Suprapubic skin (tissue), 4 donors: ENCODE measurements at regions not wholly inside any gene's neighbourhood (a gene's known extent, or its start where the extent isn't known, plus 50 kb on each side); places are given as distances from the start of the nearest gene placed in this dataset.
"Not testable (repeated sequence)": the region's sequence is repeated elsewhere in the genome, so short reads cannot be mapped to it uniquely, and the experiment has no call there.

Source experiments
- DNase-seq, 2 donors: peaks; one replicate each; pipeline ENCODE4 v3.0.0-alpha.2; 2019; ENCODE audit warnings: low spot score in 2 of 2
- H3K27ac ChIP-seq: fragments of 200-600 bp; sonication (generic); one replicate; pipeline ENCODE4 v1.5.1; 2019
- H3K27me3 ChIP-seq: fragments of 200-600 bp; sonication (generic); one replicate; pipeline ENCODE4 v1.5.1; 2019
- H3K36me3 ChIP-seq: fragments of 200-600 bp; sonication (generic); one replicate; pipeline ENCODE4 v1.5.1; 2019
- H3K4me1 ChIP-seq: fragments of 200-600 bp; sonication (generic); one replicate; pipeline ENCODE4 v1.5.1; 2019
- H3K4me3 ChIP-seq: fragments of 200-600 bp; sonication (generic); one replicate; pipeline ENCODE4 v1.5.1; 2019; ENCODE audit warnings: mild to moderate bottlenecking
- H3K9me3 ChIP-seq: fragments of 200-600 bp; sonication (generic); one replicate; pipeline ENCODE4 v1.5.1; 2019
- CTCF ChIP-seq, 2 donors: fragments of 200-600 bp in 1 of 2; fragments of 450-650 bp in 1 of 2; sonication (generic) in 1 of 2; IDR thresholded peaks; one replicate each; pipeline ENCODE4 v1.5.1; 2016 to 2019; ENCODE audit warnings: antibody characterized with exemption in 2 of 2, mild to moderate bottlenecking in 1 of 2, moderate library complexity in 1 of 2
- EP300 ChIP-seq: sonication (generic); formaldehyde crosslinking; IDR thresholded peaks from one replicate; pipeline ENCODE4 v1.6.1; 2017; ENCODE audit warnings: antibody characterized with exemption
- POLR2A ChIP-seq, 2 donors: fragments of 450-650 bp; IDR thresholded peaks; one replicate each; pipeline ENCODE4 v1.6.1; 2017; ENCODE audit warnings: antibody characterized with exemption in 2 of 2, mild to moderate bottlenecking in 2 of 2, moderate library complexity in 2 of 2
- POLR2AphosphoS5 ChIP-seq, 3 donors: sonication (generic); formaldehyde crosslinking; IDR thresholded peaks; one replicate each; pipeline ENCODE4 v1.6.1; 2017; ENCODE audit warnings: antibody characterized with exemption in 3 of 3
- WGBS: methylation state at CpG from one replicate; pipeline ENCODE4 v1.1.5; 2018; 5-methylcytosine and 5-hydroxymethylcytosine counted together

- Histone ChIP-seq H3K27ac (no peak overlapping the region), H3K36me3 (peaks cover 6% of the 10 kb centered on the region), H3K4me1 (no peaks in the 10 kb centered on the region), H3K27me3 (no peaks in the 10 kb centered on the region), H3K9me3 (no peaks in the 10 kb centered on the region), H3K4me3 (no peak overlapping the region)
- DNase-seq, result no peak
- 95% methylated on average over 6 of the region's 6 CpGs for WGBS
- TF ChIP-seq EP300, result no peak
- no peak for TF ChIP-seq POLR2AphosphoS5 (IDR thresholded peaks at IDR 0.05)
- no peak for TF ChIP-seq POLR2A (IDR thresholded peaks at IDR 0.05)
- no peak for TF ChIP-seq CTCF (IDR thresholded peaks at IDR 0.05)
Measured at GRCh38 chr15:62681939-62682896, 360.3 kb upstream of the TPM1 start.

GRCh38 chr15:62683192-62683591, 359.4 kb upstream of the TPM1 start:
- H3K4me1 ChIP-seq, H3K9me3 ChIP-seq, H3K36me3 ChIP-seq, DNase-seq, H3K27me3 ChIP-seq, H3K27ac ChIP-seq, H3K4me3 ChIP-seq: not testable (repeated sequence)
- WGBS, result 99% methylated on average over 8 of the region's 8 CpGs

GRCh38 chr15:62684123-62684808, 358.3 kb upstream of the TPM1 start:
- no peaks in the 10 kb centered on the region for H3K27me3 ChIP-seq
- 88% methylated on average over 7 of the region's 7 CpGs for WGBS
- peaks cover 7% of the 10 kb centered on the region for H3K36me3 ChIP-seq
- no peak for DNase-seq
- no peak overlapping the region for H3K27ac ChIP-seq
- H3K4me1 ChIP-seq, result no peaks in the 10 kb centered on the region
- TF ChIP-seq POLR2AphosphoS5 (IDR thresholded peaks at IDR 0.05) (no peak), EP300 (no peak), CTCF (IDR thresholded peaks at IDR 0.05) (no peak)
- no peaks in the 10 kb centered on the region for H3K9me3 ChIP-seq
- no peak overlapping the region for H3K4me3 ChIP-seq

- peaks cover 26% of the 10 kb centered on the region for H3K36me3 ChIP-seq
- no peaks in the 10 kb centered on the region for H3K4me1 ChIP-seq
- DNase-seq, result no peak
- H3K27me3 ChIP-seq, result no peaks in the 10 kb centered on the region
- TF ChIP-seq CTCF (IDR thresholded peaks at IDR 0.05) (no peak), POLR2AphosphoS5 (IDR thresholded peaks at IDR 0.05) (no peak), POLR2A (IDR thresholded peaks at IDR 0.05) (no peak), EP300 (no peak)
- no peak overlapping the region for H3K27ac ChIP-seq
- no peak overlapping the region for H3K4me3 ChIP-seq
- no peaks in the 10 kb centered on the region for H3K9me3 ChIP-seq
- WGBS, result 58% methylated on average over 2 of the region's 2 CpGs
Measured at GRCh38 chr15:62691008-62691407, 351.5 kb upstream of the TPM1 start.

GRCh38 chr15:62697636-62698035, 344.9 kb upstream of the TPM1 start:
- TF ChIP-seq CTCF (IDR thresholded peaks at IDR 0.05) (no peak), POLR2A (IDR thresholded peaks at IDR 0.05) (no peak), EP300 (no peak), POLR2AphosphoS5 (IDR thresholded peaks at IDR 0.05) (no peak)
- DNase-seq, result no peak
- no peaks in the 10 kb centered on the region for H3K4me1 ChIP-seq
- H3K9me3 ChIP-seq, result no peaks in the 10 kb centered on the region
- H3K36me3 ChIP-seq, result peaks cover 52% of the 10 kb centered on the region
- no peak overlapping the region for H3K27ac ChIP-seq
- WGBS, result 96% methylated on average over 21 of the region's 23 CpGs
- no peaks in the 10 kb centered on the region for H3K27me3 ChIP-seq
- H3K4me3 ChIP-seq, result no peak overlapping the region
